ENCODE measurements at regions not wholly inside any gene's neighbourhood (a gene's known extent, or its start where the extent isn't known, plus 50 kb on each side); places are given as distances from the start of the nearest gene placed in this dataset.

DNA sequence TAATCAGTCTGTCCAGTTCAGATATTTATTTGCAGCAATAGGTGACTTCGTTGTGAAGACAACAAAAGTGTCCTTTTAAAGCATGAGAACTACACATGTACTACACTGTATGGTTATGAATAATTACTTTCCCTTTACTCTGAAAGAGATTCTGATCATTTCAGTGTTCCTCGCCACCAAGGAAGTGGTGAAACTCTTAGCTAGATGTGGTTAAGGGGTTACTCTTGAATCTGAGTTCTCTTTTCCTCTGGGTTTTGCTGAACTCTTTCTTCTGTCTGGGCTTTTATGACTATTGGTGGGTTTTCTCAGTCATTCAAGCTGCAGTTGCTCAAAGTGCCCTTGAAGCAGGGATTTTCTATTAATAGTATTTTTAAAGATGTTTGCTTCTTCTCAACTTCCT is 127.9 kb upstream of the SEM1 start:
- TF ChIP-seq GATA3 (IDR thresholded peaks at IDR 0.05; ENCODE audit: low read depth, low read length) = no peak
- no peak for TF ChIP-seq GATA2 (IDR thresholded peaks at IDR 0.05; ENCODE audit: low read depth, low read length)
